ENCODE measurements at regions not wholly inside any gene's neighbourhood (a gene's known extent, or its start where the extent isn't known, plus 50 kb on each side); places are given as distances from the start of the nearest gene placed in this dataset.

DNA sequence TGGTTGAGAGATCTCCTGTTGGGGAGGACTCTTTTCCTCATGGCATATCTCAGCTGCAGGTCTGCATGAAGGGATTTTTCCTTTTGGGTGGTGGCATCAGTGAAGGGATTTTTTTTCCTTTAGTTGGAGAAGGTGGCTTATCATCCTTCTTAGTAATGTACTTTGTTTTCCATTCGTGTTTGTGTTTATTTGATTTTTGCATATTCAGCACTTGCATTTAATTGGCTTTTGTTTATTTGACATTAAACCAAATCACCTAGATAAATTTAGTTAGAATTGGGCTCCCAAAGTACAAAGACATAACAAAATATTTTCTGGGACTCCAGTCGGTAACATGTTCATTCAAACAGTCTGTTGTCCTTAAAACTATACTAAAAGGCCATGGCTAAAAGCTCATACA is 56.2 kb upstream of the MANEA start:
- TF ChIP-seq, protein P1, sequence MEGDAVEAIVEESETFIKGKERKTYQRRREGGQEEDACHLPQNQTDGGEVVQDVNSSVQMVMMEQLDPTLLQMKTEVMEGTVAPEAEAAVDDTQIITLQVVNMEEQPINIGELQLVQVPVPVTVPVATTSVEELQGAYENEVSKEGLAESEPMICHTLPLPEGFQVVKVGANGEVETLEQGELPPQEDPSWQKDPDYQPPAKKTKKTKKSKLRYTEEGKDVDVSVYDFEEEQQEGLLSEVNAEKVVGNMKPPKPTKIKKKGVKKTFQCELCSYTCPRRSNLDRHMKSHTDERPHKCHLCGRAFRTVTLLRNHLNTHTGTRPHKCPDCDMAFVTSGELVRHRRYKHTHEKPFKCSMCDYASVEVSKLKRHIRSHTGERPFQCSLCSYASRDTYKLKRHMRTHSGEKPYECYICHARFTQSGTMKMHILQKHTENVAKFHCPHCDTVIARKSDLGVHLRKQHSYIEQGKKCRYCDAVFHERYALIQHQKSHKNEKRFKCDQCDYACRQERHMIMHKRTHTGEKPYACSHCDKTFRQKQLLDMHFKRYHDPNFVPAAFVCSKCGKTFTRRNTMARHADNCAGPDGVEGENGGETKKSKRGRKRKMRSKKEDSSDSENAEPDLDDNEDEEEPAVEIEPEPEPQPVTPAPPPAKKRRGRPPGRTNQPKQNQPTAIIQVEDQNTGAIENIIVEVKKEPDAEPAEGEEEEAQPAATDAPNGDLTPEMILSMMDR (IDR thresholded peaks at IDR 0.05): no peak
- TF ChIP-seq, protein P2, sequence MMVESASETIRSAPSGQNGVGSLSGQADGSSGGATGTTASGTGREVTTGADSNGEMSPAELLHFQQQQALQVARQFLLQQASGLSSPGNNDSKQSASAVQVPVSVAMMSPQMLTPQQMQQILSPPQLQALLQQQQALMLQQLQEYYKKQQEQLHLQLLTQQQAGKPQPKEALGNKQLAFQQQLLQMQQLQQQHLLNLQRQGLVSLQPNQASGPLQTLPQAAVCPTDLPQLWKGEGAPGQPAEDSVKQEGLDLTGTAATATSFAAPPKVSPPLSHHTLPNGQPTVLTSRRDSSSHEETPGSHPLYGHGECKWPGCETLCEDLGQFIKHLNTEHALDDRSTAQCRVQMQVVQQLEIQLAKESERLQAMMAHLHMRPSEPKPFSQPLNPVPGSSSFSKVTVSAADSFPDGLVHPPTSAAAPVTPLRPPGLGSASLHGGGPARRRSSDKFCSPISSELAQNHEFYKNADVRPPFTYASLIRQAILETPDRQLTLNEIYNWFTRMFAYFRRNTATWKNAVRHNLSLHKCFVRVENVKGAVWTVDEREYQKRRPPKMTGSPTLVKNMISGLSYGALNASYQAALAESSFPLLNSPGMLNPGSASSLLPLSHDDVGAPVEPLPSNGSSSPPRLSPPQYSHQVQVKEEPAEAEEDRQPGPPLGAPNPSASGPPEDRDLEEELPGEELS (CRISPR knock-in tag; IDR thresholded peaks at IDR 0.05): no peak
- no peak for TF ChIP-seq CREM (CRISPR knock-in tag; IDR thresholded peaks at IDR 0.05)

Measured in WTC11 (cell line).